BE2C (cell line): ENCODE measurements at regions not wholly inside any gene's neighbourhood (a gene's known extent, or its start where the extent isn't known, plus 50 kb on each side); places are given as distances from the start of the nearest gene placed in this dataset.

ENCODE experiments used
- DNase-seq: peaks from one replicate; pipeline ENCODE4 v3.0.0-alpha.2; 2020
- H3K27me3 ChIP-seq: fragments of 250-450 bp; sonication (Bioruptor Pico); 2 replicates; pipeline ENCODE4 v1.5.1; 2020; ENCODE audit warnings: mild to moderate bottlenecking
- H3K36me3 ChIP-seq: fragments of 250-450 bp; sonication (Bioruptor Pico); 2 replicates; pipeline ENCODE4 v1.5.1; 2020; ENCODE audit warnings: mild to moderate bottlenecking
- H3K4me1 ChIP-seq: fragments of 250-450 bp; sonication (Bioruptor Pico); 2 replicates; pipeline ENCODE4 v1.5.1; 2020
- H3K4me3 ChIP-seq: 2 replicates; pipeline ENCODE4 v1.5.1; 2011; ENCODE audit warnings: low read depth, low read length
- H3K9me3 ChIP-seq: fragments of 250-450 bp; sonication (Bioruptor Pico); 2 replicates; pipeline ENCODE4 v1.5.1; 2020
- TF ChIP-seq, protein P1 (sequence below): IDR thresholded peaks from 2 replicates; pipeline ENCODE4 v1.5.1; 2012; ENCODE audit warnings: mild to moderate bottlenecking, low read depth, low read length

DNA sequence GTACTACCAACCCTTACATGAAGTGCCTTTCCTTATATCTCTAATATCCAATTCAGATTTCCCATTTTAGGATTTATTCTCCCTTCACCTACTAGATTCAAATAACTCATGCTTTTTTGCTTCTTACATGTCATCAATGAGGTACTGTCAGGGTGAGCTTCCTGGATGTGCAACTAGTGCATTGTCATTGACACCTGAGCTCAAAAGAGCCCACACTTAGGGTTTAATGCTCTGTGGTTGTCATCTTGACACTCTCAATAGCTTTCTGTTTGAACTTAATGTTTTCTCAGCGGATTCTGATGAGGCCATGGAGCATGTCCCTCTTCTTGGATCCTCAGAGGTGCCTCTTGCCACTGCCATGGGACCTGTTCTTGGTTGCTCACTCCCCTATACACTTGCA lies 1033.3 kb upstream of the EYS start:
- no peak for DNase-seq
- Histone ChIP-seq H3K36me3 (no peaks in the 10 kb centered on the region), H3K4me1 (peaks cover 9% of the 10 kb centered on the region; the same call in 1 of the 2 replicates), H3K9me3 (no peaks in the 10 kb centered on the region), H3K27me3 (no peaks in the 10 kb centered on the region), H3K4me3 (no peak overlapping the region)
- TF ChIP-seq, protein P1, sequence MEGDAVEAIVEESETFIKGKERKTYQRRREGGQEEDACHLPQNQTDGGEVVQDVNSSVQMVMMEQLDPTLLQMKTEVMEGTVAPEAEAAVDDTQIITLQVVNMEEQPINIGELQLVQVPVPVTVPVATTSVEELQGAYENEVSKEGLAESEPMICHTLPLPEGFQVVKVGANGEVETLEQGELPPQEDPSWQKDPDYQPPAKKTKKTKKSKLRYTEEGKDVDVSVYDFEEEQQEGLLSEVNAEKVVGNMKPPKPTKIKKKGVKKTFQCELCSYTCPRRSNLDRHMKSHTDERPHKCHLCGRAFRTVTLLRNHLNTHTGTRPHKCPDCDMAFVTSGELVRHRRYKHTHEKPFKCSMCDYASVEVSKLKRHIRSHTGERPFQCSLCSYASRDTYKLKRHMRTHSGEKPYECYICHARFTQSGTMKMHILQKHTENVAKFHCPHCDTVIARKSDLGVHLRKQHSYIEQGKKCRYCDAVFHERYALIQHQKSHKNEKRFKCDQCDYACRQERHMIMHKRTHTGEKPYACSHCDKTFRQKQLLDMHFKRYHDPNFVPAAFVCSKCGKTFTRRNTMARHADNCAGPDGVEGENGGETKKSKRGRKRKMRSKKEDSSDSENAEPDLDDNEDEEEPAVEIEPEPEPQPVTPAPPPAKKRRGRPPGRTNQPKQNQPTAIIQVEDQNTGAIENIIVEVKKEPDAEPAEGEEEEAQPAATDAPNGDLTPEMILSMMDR, result no peak

DNA sequence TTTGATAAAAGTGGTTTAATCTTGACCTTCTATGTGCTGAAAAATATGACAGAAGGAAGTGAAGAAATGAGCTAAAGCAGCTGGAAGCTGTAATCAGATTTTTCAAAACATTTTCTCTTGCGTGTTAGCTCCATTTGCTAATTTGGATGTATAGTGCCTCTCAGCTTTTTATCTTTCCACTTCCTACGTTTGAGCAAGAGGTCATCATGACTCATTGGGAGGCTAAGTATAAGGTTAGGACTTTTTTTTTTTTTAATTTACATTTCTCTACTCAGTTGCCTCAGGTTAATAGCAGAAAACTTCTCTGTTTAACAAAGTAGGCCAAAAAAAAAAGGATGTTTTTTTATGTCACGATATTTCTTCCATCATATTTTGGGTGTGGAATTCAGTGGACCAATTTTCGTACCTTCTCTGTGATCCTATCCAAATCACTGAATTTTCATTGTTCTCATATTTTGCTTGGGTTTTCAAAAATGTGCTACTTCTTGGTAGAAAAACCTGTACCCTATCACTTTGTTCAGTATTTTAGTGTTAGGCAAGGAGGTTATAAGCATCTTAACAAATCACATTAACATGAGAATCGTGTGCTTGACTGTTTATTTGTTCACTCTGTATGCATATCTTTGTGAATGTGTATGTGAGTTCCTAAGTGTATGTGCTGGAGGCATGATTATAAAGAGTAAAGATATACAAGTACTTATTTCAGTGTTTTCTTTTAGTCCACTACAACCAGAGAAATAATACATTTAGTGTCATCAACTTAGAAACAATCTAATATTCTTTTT lies 1028.3 kb upstream of the EYS start:
- Histone ChIP-seq H3K9me3 (no peaks in the 10 kb centered on the region), H3K27me3 (no peaks in the 10 kb centered on the region), H3K4me1 (peaks cover 4% of the 10 kb centered on the region; the same call in 1 of the 2 replicates), H3K36me3 (no peaks in the 10 kb centered on the region), H3K4me3 (no peak overlapping the region)
- TF ChIP-seq, protein P1, result no peak
- no peak for DNase-seq

DNA sequence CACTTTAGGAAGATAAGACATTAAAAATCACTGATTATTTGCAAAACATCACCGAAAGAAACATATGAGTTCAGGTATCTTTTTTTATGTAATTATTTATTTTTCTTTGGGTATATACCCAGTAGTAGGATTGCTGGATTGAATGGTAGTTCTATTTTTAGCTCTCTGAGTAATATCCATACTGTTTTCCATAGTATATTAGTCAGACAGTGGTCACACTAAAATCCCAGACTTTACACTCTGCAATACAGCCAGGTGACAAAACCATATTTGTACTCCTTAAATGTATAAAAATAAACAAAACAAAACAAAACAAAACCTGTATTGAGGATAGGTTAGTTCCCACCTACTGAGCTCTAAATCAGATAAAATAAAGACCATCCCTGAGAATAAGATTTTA lies 1024.3 kb upstream of the EYS start:
- Histone ChIP-seq H3K36me3 (no peaks in the 10 kb centered on the region), H3K4me1 (peaks cover 4% of the 10 kb centered on the region), H3K4me3 (no peak overlapping the region), H3K27me3 (no peaks in the 10 kb centered on the region), H3K9me3 (no peaks in the 10 kb centered on the region)
- no peak for DNase-seq
- TF ChIP-seq, protein P1, result no peak

DNA sequence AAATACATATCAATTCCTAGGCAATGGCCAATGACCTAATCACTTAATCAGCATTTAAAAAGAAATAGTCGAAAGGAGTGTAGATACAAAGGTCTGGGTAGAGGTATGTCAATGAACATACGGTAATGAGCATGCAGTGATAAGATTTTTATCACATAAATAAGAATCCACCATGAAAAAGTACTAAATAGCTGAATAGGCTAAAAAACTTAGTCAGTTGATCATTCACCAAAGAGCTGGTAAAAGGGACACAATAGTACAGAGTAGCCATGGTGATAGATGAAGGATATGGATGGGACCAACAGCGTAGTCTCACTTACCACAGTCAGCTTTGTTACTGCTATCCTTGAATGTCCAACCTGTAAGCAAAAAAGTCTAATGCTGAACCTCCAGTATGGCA lies 1018.6 kb upstream of the EYS start:
- Histone ChIP-seq H3K4me3 (no peak overlapping the region), H3K27me3 (no peaks in the 10 kb centered on the region), H3K36me3 (no peaks in the 10 kb centered on the region), H3K9me3 (no peaks in the 10 kb centered on the region), H3K4me1 (no peaks in the 10 kb centered on the region; the same call in 1 of the 2 replicates)
- DNase-seq, result no peak
- TF ChIP-seq, protein P1, result no peak

DNA sequence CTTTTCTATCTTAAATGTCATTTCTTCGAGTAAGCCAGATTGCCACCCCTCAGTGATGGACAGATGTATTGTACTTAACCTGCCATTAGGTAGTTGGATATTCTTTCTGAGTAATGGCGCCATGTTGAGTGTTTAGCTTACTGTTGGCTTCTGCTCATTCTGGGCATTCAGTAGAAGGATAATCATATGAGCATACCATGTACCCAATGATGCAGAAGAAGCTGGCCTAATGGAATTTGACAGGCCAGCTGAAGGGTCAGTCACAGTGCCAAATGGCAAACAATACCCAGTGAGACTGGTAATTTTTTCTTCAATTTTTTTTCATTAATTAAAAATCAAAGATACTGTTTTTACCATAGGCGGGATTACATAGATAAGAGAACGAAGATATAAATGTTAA lies 1010.8 kb upstream of the EYS start:
- TF ChIP-seq, protein P1, result no peak
- Histone ChIP-seq H3K4me3 (no peak overlapping the region), H3K27me3 (no peaks in the 10 kb centered on the region), H3K9me3 (no peaks in the 10 kb centered on the region), H3K36me3 (no peaks in the 10 kb centered on the region), H3K4me1 (no peaks in the 10 kb centered on the region)
- DNase-seq, result no peak

DNA sequence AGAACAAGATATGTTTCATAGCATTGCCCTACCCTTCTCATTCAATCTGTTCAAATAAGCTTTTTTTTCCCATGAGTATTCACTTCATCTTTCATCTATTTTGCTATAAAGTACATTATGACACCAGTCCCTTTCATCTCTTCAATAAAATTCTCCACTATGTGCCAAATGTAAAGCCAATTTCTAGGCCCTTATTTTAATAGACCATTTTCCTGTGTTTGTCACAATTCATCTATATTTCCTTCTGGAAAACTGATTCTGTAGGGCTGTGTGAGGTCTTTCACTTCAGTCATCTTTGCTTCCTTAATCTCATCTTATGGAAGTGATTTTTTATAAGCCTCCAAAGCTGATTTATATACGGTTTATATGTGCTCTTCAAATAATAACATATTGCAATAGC lies 992.4 kb upstream of the EYS start:
- no peaks in the 10 kb centered on the region for H3K9me3 ChIP-seq
- no peaks in the 10 kb centered on the region for H3K36me3 ChIP-seq
- no peak for DNase-seq
- TF ChIP-seq, protein P1, result no peak
- no peaks in the 10 kb centered on the region for H3K4me1 ChIP-seq
- no peak overlapping the region for H3K4me3 ChIP-seq
- H3K27me3 ChIP-seq, result no peaks in the 10 kb centered on the region
